GM18861 (cell line): ENCODE measurements at regions not wholly inside any gene's neighbourhood (a gene's known extent, or its start where the extent isn't known, plus 50 kb on each side); places are given as distances from the start of the nearest gene placed in this dataset.
"Not testable (repeated sequence)": the region's sequence is repeated elsewhere in the genome, so short reads cannot be mapped to it uniquely, and the experiment has no call there.

ENCODE experiments used
- ATAC-seq: cut with Tn5 transposase; IDR thresholded peaks from one replicate; pipeline ENCODE4 v1.9.1; 2021; ENCODE audit not compliant: unreplicated experiment

GRCh38 chr9:105972466-105973204 lies 278.3 kb downstream of the TMEM38B start:
- no peak for ATAC-seq

- no peak for ATAC-seq
Observed at GRCh38 chr9:105973951-105974351, 279.6 kb downstream of the TMEM38B start.

- no peak for ATAC-seq
Observed at GRCh38 chr9:105975886-105976645, 281.7 kb downstream of the TMEM38B start.

- no peak for ATAC-seq
Observed at GRCh38 chr9:105978336-105978735, 284.0 kb downstream of the TMEM38B start.

- ATAC-seq: no peak
Observed at GRCh38 chr9:105978826-105979225, 284.5 kb downstream of the TMEM38B start.

GRCh38 chr9:105979290-105979689 lies 284.9 kb downstream of the TMEM38B start:
- ATAC-seq: no peak

- ATAC-seq: no peak
Observed at GRCh38 chr9:105984714-105985113, 290.4 kb downstream of the TMEM38B start.

GRCh38 chr9:105993116-105993854 lies 298.9 kb downstream of the TMEM38B start:
- no peak for ATAC-seq

GRCh38 chr9:105993921-105994715 lies 299.8 kb downstream of the TMEM38B start:
- ATAC-seq: no peak

- ATAC-seq: peak; percentile 56
Observed at GRCh38 chr9:105994970-105995369, 300.6 kb downstream of the TMEM38B start.

- ATAC-seq: no peak
Observed at GRCh38 chr9:106017198-106017740, 322.9 kb downstream of the TMEM38B start.

- no peak for ATAC-seq
Observed at GRCh38 chr9:106019039-106019680, 324.8 kb downstream of the TMEM38B start.

- ATAC-seq: no peak
Observed at GRCh38 chr9:106019702-106020101, 325.4 kb downstream of the TMEM38B start.

- no peak for ATAC-seq
Observed at GRCh38 chr9:106020186-106020585, 325.8 kb downstream of the TMEM38B start.

- ATAC-seq: no peak
Observed at GRCh38 chr9:106023455-106023854, 329.1 kb downstream of the TMEM38B start.

- no peak for ATAC-seq
Observed at GRCh38 chr9:106025453-106025852, 331.1 kb downstream of the TMEM38B start.

- ATAC-seq: not testable (repeated sequence)
Observed at GRCh38 chr9:106030146-106030545, 335.8 kb downstream of the TMEM38B start.

GRCh38 chr9:106032978-106033377 lies 338.6 kb downstream of the TMEM38B start:
- no peak for ATAC-seq

- ATAC-seq: no peak
Observed at GRCh38 chr9:106035806-106036205, 341.5 kb downstream of the TMEM38B start.
